ENCODE measurements at regions not wholly inside any gene's neighbourhood (a gene's known extent, or its start where the extent isn't known, plus 50 kb on each side); places are given as distances from the start of the nearest gene placed in this dataset.

GRCh38 chr12:24423611-24424010, 474.1 kb upstream of the SOX5 start:
- FAIRE-seq, result no peak
- no peaks in the 10 kb centered on the region for H3K9me3 ChIP-seq (replicated peaks; ENCODE audit: control insufficient read depth, insufficient read depth, low read length)
- H3K4me2 ChIP-seq (ENCODE audit: insufficient read depth, low read length), result no peak overlapping the region
- CTCF ChIA-PET, result no interaction called here
- dilution Hi-C loops (cut with MboI; ENCODE audit: extremely low pct_ligation_motif_present, low sequenced_read_pairs) (no loop called here), intact Hi-C loops (cut with micrococcal nuclease) (no loop called here)
- no peak overlapping the region for H3K9ac ChIP-seq (replicated peaks; ENCODE audit: extremely low read depth, insufficient read depth, low read length)
- TF ChIP-seq GATA2 (IDR thresholded peaks at IDR 0.05; ENCODE audit: insufficient read depth, insufficient read length, low read depth, low read length) (no peak), POLR2AphosphoS5 (IDR thresholded peaks at IDR 0.05; ENCODE audit: insufficient read depth, low read depth, low read length) (no peak), JUN (IDR thresholded peaks at IDR 0.05; ENCODE audit: borderline replicate concordance, insufficient read depth, insufficient read length, low read depth) (no peak), FOS (IDR thresholded peaks at IDR 0.05; ENCODE audit: borderline replicate concordance, insufficient read depth, low read length) (no peak), POLR2A (IDR thresholded peaks at IDR 0.05; ENCODE audit: low read depth, low read length) (no peak), MYC (IDR thresholded peaks at IDR 0.05; ENCODE audit: low read depth, low read length) (no peak), EZH2 (IDR thresholded peaks at IDR 0.05; ENCODE audit: borderline replicate concordance, low read depth, low read length, severe bottlenecking) (no peak)
- TF ChIP-seq, protein P1, sequence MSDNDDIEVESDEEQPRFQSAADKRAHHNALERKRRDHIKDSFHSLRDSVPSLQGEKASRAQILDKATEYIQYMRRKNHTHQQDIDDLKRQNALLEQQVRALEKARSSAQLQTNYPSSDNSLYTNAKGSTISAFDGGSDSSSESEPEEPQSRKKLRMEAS (IDR thresholded peaks at IDR 0.05; ENCODE audit: insufficient read depth, insufficient read length), result no peak
- TF ChIP-seq, protein P2, sequence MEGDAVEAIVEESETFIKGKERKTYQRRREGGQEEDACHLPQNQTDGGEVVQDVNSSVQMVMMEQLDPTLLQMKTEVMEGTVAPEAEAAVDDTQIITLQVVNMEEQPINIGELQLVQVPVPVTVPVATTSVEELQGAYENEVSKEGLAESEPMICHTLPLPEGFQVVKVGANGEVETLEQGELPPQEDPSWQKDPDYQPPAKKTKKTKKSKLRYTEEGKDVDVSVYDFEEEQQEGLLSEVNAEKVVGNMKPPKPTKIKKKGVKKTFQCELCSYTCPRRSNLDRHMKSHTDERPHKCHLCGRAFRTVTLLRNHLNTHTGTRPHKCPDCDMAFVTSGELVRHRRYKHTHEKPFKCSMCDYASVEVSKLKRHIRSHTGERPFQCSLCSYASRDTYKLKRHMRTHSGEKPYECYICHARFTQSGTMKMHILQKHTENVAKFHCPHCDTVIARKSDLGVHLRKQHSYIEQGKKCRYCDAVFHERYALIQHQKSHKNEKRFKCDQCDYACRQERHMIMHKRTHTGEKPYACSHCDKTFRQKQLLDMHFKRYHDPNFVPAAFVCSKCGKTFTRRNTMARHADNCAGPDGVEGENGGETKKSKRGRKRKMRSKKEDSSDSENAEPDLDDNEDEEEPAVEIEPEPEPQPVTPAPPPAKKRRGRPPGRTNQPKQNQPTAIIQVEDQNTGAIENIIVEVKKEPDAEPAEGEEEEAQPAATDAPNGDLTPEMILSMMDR (IDR thresholded peaks at IDR 0.05; ENCODE audit: extremely low read depth in 1 of 2, insufficient read depth in 1 of 2, low read depth in 1 of 2, low read length in 2 of 2), result no peak
- no TSS peak for BruUV-seq (replicated peaks)
- no peak overlapping the region for H3K27ac ChIP-seq (ENCODE audit: insufficient read depth, low read depth, low read length)
- no peaks in the 10 kb centered on the region for H3K4me1 ChIP-seq (ENCODE audit: control insufficient read depth, extremely low read depth, insufficient read depth, low read length)
- H3K4me3 ChIP-seq (replicated peaks in 1 of 3; ENCODE audit: insufficient read depth in 1 of 3, low read depth in 1 of 3, low read length in 3 of 3), result no peak overlapping the region
- H4K20me1 ChIP-seq (replicated peaks; ENCODE audit: control insufficient read depth, extremely low read depth, insufficient read depth, low read length), result no peaks in the 10 kb centered on the region
- no peak overlapping the region for H2AFZ ChIP-seq (ENCODE audit: low read depth, low read length)
- no peaks in the 10 kb centered on the region for H3K79me2 ChIP-seq (ENCODE audit: control insufficient read depth, insufficient read depth, low read length)
- no peaks in the 10 kb centered on the region for H3K36me3 ChIP-seq (ENCODE audit: control insufficient read depth in 2 of 2, extremely low read depth in 1 of 2, insufficient read depth in 2 of 2, low read length in 2 of 2)
- DNase-seq (ENCODE audit: low read depth, low spot score), result no peak
- no peaks in the 10 kb centered on the region for H3K9me1 ChIP-seq (replicated peaks; ENCODE audit: control insufficient read depth, extremely low read depth, insufficient read depth, low read length)
- POLR2A ChIA-PET, result no interaction called here
- no peaks in the 10 kb centered on the region for H3K27me3 ChIP-seq (ENCODE audit: control insufficient read depth in 2 of 2, insufficient read depth in 2 of 2, low read length in 2 of 2)
